ENCODE measurements at regions not wholly inside any gene's neighbourhood (a gene's known extent, or its start where the extent isn't known, plus 50 kb on each side); places are given as distances from the start of the nearest gene placed in this dataset.

DNA sequence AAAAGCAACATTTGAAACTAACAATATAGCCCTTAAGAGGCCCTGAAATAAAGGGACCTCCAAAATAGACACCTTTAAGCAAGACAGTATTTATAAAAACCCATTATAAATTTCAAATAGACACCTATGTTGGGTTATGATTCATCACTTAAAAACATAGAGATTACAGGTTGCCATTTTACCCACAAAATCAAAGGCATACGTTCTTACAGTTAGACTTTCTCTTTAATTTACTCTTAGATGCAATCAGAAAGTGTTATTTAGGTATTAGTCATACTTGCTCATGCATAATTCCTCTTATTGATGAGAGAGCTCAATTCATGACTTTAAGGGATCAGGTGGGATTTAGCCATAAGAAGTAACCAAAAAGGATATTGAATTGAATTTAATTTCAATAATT lies 51.5 kb upstream of the TMEM200A start:
- in situ Hi-C loops (cut with MboI; ENCODE audit: low pct_unique_long_range_greater_than_20kb, low sequenced_read_pairs) = loop anchor here (25.0 kb wide), 1 partner anchor 523 kb away; the partner anchor contains the start of gene SMLR1
- no peak for DNase-seq

DNA sequence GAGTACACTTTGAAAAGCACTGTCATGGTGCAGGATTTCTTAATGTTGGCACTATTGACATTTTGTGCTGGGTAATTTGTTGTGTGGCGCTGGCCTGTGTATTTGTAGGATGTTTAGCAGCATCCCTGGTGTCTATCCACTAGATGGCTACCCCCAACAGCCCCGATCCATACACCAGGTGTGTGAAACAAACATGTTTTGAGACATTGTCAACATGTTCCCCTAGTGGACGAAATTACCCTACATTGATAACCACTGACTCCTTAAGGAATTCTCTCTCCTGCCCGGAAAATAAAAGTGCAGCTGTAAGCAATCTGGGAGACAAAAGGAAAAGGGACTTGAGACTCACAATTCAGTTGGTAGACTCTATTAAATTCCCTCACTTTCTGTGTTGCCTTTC lies 52.6 kb upstream of the TMEM200A start:
- DNase-seq = no peak
- in situ Hi-C loops (cut with MboI; ENCODE audit: low pct_unique_long_range_greater_than_20kb, low sequenced_read_pairs) = loop anchor here (25.0 kb wide), 1 partner anchor 524 kb away; the partner anchor contains the start of gene SMLR1

DNA sequence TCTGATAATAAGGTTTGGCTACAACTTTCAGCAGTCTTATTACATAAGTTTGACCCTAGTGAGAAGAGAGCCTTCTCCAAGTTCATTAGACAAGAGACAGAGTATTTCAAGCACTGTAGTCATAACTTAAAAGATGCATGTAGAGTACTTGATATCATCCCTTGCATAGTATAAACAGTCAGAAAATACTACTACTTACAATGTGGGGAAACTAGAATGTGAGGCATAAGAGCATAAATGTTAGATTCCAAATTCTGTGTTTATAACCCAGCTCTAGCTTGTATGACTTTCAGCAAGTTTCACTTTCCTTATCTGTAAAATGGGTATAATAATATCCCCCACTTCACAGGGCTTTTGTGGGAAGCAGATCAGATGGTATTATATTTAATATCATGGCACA lies 56.8 kb upstream of the TMEM200A start:
- in situ Hi-C loops (cut with MboI; ENCODE audit: low pct_unique_long_range_greater_than_20kb, low sequenced_read_pairs) = loop anchor here (25.0 kb wide), 1 partner anchor 528 kb away; the partner anchor contains the start of gene SMLR1
- DNase-seq = no peak

DNA sequence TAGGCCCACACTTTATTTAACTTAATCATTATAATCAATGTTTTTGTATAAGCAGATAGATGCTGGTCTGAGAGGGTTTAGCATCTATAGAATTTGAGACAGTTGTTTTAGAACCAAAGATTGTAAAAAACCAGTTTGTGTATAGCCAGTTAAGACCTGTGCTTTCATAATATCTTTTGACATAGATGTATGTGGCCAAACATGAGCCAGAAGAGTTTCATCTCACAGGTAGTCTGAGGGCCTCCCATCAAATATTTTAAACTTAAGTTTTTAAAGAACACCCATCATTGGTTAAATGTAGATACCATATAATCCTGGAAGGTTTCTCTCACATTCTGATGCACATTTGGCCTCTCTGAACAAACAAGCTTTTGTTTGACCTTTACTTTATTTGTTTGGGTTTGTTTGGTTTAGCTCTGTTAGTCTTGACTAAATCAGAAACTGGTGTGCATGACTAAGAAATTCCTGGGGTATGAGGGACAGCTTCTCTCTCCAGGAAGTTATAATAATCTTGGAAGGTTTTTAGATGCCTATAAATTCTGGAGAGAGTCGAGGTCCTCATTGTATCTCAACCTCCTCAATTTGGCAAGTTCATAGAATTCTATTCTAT lies 58.0 kb upstream of the TMEM200A start:
- no peak for DNase-seq
- in situ Hi-C loops (cut with MboI; ENCODE audit: low pct_unique_long_range_greater_than_20kb, low sequenced_read_pairs) = loop anchor here (25.0 kb wide), 1 partner anchor 529 kb away; the partner anchor contains the start of gene SMLR1

DNA sequence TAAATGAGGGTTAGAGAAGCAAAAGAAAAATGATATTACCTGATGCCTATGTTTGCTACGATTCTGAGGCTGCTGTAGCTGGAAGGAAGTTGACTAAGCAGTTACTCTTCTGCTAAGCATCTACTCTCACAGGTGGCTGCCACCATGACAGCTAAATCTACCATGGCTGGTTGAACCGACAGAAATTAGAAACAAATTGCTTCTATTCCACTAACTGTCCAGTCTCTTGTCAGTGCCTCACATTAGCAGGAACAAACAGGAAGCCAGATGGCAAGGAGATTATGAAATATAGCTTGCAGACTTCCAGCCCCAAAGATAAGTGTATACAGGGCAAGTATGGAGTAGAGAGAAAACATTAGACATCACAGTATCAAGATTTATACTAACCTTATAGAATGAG lies 59.4 kb upstream of the TMEM200A start:
- DNase-seq = peak; percentile 71
- in situ Hi-C loops (cut with MboI; ENCODE audit: low pct_unique_long_range_greater_than_20kb, low sequenced_read_pairs) = loop anchor here (25.0 kb wide), 1 partner anchor 531 kb away; the partner anchor contains the start of gene SMLR1

DNA sequence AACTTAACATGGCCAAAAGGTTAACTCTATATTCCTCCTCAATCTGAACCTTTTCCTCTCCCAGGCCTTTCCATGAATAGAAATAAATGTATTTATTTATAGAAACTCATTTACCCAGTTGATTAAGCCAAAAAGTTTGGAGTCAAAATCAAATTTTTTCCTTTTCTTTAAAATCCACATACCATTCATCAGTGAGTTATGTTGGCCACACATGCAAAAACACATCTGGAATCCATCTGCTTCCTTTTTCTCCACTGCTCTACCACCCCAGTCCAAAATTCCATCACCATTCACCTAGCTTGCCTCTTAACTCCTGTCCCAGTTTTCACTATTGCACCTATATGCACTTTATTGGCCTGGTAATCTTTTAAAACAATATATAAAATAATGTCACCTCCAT lies 62.4 kb upstream of the TMEM200A start:
- DNase-seq = no peak
- in situ Hi-C loops (cut with MboI; ENCODE audit: low pct_unique_long_range_greater_than_20kb, low sequenced_read_pairs) = loop anchor here (25.0 kb wide), 1 partner anchor 534 kb away; the partner anchor contains the start of gene SMLR1

DNA sequence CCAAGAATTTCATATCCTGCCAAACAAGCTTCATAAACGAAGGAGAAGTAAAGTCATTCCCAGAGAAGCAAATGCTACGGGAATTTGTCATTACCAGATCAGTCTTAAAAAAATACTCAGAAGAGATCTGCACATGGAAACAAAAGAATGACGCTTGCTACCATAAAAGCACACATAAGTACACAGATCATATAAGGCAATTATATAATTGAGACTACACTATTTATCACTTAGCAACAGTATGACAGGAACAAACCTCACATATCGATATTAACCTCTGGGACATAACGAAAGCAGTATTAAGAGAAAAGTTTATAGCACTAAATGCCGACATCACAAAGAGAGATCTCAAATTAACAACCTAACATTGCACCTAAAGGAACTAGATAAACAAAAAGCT lies 67.6 kb upstream of the TMEM200A start:
- in situ Hi-C loops (cut with MboI; ENCODE audit: low pct_unique_long_range_greater_than_20kb, low sequenced_read_pairs) = no loop called here
- DNase-seq = no peak

DNA sequence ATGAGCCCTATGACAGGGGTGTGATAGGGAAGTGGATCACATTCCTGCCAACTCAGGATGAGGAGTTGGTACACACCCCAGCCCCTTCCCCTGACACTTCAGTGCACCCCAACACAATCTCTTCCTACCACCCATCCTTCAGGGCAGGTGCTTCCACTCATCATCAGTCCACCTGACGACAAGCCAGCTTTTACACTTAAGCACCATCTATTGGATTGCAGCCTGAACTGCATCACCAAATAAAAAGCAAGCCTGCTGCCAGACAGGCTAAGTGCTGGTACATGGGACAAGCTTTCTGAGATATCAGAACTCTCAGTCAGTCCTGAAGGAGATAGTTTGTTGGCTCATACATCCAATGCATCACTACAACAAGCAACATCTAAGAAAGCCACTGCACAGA lies 69.0 kb upstream of the TMEM200A start:
- in situ Hi-C loops (cut with MboI; ENCODE audit: low pct_unique_long_range_greater_than_20kb, low sequenced_read_pairs) = no loop called here
- DNase-seq = no peak

DNA sequence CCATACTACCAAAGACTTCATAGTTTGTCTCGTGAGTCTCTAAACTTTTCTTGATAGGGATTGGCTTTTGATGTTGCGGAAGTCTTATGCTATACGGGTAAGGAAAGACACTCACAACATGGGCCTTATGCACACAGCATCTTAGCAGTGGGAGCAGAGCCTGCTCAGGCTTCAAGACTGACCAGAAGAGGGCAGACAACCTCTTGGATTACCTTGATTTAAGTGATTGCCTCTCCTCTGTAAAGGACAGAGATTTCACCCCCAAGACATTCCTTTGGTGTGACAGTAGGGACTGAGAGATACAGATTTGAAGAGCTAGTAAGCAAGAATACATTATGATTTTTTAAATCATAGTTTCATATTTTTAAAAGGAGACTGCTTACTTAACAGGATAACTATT lies 71.0 kb upstream of the SAMD3 start:
- in situ Hi-C loops (cut with MboI; ENCODE audit: low pct_unique_long_range_greater_than_20kb, low sequenced_read_pairs) = no loop called here

DNA sequence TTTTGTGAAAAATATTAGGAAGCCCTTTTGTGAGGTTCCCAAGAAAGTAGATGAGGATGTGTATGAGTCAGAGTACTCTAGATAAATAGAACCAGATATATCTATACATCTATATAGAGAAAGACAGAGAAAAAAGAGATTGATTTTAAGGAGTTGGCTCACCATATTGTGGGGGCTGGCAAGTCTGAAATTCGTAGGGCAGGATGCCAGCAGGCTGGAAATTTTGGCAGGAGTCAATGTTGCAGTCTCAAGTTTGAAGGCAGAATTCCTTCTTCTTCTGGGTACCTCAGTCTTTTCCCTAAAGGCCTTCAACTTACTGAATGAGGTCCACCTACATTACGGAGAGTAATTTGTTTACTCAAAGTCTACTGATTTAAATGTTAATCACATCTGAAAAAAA lies 65.3 kb upstream of the SAMD3 start:
- in situ Hi-C loops (cut with MboI; ENCODE audit: low pct_unique_long_range_greater_than_20kb, low sequenced_read_pairs) = no loop called here
- no peak for DNase-seq

More for the DNA sequence above, 71.0 kb upstream of the SAMD3 start:
- DNase-seq = peak; percentile 67

DNA sequence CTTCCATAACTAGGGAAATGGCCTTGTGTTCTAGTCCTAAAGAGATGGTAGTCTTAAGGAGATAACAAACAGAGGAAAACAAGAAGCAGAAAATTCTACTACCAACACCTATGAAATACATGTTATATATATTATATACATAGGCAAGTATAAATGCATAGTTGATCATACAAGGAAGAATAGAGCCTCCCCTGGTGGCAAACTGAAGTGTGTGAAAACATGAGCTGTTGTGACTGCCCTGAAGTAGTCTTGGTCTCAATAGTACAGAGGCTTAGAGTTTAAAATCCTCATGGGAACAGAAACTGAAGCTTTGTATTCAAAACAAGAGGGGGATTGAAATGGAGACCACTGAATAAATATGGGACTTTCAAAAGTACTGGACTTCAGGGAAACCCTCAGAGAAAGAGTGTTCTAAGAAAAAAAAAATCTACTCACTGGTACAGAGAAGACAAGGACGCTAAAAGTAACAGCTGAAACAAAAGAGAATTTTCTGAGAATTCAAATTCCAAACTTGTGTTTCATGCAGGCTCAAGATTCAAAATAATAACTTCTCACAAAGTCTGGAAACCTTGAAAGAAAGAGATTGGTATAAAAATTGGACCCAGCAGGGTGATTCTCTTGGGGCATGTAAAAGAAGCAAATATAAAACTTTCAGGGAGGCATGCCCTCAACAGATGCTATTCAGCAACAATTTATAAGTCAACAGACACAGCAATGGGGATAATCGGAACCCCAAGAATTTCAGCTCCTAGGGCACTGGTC lies 59.7 kb upstream of the SAMD3 start:
- DNase-seq = no peak
- in situ Hi-C loops (cut with MboI; ENCODE audit: low pct_unique_long_range_greater_than_20kb, low sequenced_read_pairs) = no loop called here

DNA sequence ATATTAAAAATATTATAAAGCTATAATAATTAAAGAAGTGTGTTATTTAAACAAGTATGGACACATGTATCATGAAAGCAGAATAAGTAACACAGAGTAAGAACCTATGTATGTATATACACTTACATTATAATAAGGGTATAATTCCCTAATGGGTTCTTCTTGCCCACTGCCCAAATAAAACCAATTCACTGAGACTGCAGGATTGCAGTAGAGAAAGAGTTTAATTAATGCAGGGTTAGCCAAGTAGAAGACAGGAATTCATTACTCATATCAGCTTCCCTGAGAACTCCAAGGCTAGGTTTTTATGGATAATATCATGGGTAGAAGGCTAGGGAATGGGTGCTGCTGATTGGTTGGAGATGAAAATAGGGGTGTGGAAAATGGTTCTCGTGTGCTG lies 53.8 kb upstream of the SAMD3 start:
- in situ Hi-C loops (cut with MboI; ENCODE audit: low pct_unique_long_range_greater_than_20kb, low sequenced_read_pairs) = no loop called here
- DNase-seq = no peak

DNA sequence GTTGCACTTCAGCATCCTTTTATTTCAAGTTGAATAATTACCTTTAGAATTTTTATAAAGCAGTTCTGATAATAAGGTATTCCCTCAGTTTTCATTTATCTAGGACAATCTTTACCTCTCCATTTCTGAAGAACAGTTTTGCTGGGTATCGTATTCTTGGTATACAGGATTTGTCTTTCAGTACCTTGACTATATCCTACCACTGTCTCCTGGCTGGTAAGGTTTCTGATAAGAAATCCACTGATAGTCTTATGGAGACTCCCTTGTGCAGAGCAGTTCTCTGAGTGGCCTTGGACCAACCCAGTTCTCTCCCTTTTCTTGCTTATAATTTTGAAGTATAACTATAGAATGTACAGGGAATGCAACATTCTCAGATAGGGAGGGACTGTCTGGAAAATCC lies 51.3 kb upstream of the SAMD3 start:
- DNase-seq = no peak
- in situ Hi-C loops (cut with MboI; ENCODE audit: low pct_unique_long_range_greater_than_20kb, low sequenced_read_pairs) = no loop called here
